Sciatic nerve (tissue), 2 donors: ENCODE measurements at regions not wholly inside any gene's neighbourhood (a gene's known extent, or its start where the extent isn't known, plus 50 kb on each side); places are given as distances from the start of the nearest gene placed in this dataset.
A peak's percentile ranks its signal among the peaks of the same experiment; 100 is the strongest.
"Not testable (repeated sequence)": the region's sequence is repeated elsewhere in the genome, so short reads cannot be mapped to it uniquely, and the experiment has no call there.

Source experiments
- ATAC-seq: fragments of 200-7000 bp; cut with Tn5 transposase; one replicate; pipeline ENCODE4 v1.9.1; 2020; ENCODE audit warnings: mild to moderate bottlenecking, moderate library complexity
- DNase-seq: peaks from one replicate; pipeline ENCODE4 v3.0.0-alpha.2; 2020; ENCODE audit warnings: low spot score
- intact Hi-C: fragments of 100-400 bp; cut with DNase I; formaldehyde crosslinking; loops from one replicate; pipeline ENCODE4 v1.14.2; 2022
- donor health status: DM: no; HTN: no; CAD: no.
- donor health status: DM: no; HTN: no; CAD: no.

DNA sequence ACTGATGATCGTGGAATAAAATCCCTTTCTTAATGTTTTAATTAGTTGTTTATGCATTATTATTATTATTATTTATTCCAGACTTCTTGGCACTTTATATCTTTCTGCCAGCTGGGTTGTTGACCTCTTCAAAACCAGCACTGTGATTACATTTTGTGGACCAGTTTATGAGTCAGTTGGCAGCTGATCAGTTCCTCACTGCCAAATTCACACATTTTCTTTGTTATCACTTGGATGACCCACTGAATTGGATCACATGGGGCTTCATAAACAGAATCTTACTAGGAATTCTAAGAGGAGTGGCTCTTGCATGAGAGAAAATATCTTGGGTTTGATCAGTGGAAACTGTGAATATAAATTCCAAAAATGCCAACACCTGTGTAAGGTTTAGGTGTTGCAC lies 321.8 kb upstream of the SPRED2 start:
- DNase-seq (no peak), ATAC-seq (peak; percentile 32)
- intact Hi-C loops = no loop called here

DNA sequence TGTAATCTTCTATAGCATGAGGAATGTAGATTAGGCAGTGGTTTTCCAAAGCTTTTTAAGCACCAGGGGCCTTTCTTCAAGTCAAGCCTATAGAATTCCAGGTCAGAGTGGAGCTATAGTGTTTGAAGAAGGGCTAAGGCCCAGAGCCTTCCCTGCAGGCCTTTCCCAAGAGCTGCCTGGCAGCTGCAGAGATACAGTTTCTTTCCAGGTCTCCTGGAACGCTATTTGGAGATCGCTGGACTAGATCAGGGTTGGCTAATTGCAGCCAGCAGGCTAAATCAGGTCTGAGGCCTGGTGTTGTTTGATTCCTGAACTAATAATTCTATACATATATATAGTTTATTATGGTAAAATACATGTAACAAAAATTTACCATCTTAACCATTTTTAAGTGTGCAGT lies 319.0 kb upstream of the SPRED2 start:
- DNase-seq (no peak), ATAC-seq (no peak)
- intact Hi-C loops = no loop called here

DNA sequence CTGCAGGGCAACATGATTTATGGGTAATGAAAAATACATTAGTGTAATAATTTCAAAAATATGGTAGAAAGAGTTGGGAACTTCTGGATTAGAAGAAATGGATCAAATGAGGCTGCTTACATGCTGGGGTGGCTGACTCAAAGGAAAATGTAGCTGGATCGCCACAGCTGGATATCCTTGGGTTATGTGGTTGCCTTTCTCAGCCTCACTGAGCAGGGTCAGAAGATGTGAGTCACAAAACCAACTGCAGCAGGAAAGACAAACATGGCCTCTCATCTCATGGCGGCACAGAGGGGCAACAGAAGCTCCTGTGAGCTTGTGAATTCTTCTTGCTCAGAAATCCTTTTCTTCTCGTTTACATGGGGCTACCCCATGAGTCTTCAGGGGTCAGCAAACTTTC lies 317.1 kb upstream of the SPRED2 start:
- no peak for ATAC-seq
- intact Hi-C loops = no loop called here
- DNase-seq = no peak

DNA sequence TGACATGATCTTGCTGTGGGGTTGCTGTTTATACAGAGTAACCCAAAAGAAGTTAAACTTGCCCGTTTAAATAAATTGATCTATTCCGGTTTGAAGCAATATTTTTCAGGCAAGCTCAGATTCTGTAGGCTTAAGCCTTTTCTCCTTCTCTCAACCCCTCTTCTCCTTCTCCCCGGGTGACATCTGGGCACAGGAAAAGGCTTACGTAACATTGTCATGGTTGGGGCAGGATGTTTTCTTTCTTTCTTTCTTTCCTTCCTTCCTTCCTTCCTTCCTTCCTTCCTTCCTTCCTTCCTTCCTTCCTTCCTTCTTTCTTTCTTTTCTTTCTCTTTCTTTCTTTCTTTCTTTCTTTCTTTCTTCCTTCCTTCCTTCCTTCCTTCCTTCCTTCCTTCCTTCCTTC lies 315.5 kb upstream of the SPRED2 start:
- ATAC-seq, intact Hi-C loops, DNase-seq: not testable (repeated sequence)

DNA sequence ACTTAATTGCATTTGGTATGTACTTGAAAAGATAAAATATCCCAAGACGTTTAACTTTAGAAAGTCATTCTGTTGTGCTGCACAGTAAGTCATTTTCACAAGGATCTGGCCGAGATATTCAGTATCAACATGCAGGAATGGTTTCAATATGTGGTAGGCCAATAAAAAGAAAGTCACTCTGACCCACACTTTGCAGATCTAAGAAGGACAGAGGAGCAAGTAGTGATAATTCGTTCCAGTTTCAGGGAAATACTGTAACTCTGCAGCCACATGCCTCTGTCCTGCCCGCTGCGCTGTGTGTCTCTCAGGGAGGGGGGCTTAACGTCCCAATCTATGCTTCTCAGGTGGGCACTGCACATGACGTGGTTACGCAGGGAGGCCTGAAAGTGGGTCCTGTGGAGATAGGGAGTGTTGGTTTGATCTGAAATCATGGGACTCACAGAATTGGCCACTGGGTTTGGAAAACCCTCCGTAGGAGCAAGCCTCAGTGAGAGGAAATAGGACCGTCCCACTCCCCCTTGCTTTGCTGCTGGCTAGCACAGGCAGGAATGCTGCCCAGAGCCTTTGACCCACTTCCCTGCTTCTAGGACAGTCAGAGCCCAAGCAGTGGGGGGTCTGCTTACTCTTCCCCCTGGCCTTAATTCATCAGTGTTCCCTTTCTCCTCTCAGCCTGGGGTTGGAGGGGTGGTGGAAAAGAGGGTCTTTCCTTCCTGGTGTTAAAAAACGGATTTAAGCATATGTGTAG lies 314.7 kb upstream of the SPRED2 start:
- ATAC-seq = peak; percentile 92
- intact Hi-C loops = no loop called here
- no peak for DNase-seq

DNA sequence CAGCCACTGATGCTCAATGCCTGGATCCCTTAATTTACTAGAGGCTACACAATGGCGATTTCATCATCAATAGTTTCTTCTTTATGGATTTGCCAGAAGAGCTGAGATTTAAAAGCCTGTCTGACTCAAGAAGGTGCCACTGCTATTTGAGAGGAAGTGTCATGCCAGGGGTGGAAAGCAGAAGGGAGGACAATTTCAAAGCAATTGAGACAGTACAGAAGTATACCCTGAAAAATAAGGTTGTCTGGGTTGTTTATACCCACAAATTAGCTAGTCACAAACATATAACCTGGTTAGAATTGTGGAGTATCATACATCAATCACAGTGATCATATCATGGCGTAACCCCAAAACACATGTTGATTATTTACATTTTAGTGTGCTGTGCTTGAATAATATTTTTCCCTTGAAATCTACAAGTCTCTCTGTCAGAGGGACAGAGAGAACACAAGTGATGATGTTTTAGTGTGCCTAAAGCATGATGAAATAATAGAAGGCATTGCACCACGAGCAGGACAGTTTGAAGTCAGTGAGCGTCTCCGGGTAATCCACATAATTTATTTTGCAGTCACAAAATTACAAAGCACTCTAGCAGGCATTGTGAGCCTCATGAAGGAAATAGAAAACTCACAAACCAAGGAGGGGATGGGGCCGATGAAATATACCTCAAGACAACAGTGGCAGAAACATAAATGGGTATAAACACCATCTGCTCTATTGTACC lies 312.2 kb upstream of the SPRED2 start:
- intact Hi-C loops = no loop called here
- ATAC-seq (no peak), DNase-seq (no peak)

DNA sequence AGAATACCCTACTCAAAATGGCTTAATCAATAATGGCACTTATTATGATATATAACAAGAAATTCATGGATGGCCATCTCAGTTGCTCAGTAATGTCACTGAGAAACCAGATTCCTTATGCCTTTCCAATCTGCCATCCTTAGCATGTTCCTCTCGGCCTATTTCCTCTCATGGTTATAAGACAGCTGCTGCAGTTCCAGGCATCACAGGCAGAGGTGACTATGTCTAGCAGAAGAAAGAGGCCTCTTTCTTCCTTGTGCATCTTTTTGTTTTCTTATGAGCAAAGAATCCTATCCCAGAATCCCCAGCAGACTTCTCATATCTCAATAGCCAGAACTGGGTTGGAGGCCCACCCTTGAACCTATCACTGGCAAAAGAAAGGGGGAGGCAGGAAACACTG lies 310.6 kb upstream of the SPRED2 start:
- intact Hi-C loops = no loop called here

DNA sequence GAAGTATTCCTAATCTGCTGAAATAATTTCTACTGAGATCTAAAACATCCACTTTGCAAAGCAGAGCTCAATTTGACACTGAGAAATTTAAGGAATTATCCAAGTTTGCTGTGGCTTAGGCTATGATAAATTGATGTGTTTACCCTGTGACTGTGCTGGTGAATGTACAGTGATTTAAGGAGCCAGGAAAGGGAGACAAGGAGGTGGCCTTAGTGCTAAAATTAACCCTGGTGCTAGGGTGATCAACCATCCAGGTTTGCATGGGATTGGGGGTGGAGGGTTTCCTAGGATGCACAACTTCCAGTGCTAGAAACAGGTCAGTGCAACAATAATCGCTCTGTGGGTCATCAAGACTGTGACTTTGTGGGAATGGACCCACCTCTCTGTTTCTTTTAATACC lies 307.5 kb upstream of the SPRED2 start:
- intact Hi-C loops = loop anchor here (5.0 kb wide), 1 partner anchor 657 kb away; no protein-coding TSS in a partner anchor
- ATAC-seq (no peak), DNase-seq (no peak)

More for the DNA sequence above, 310.6 kb upstream of the SPRED2 start:
- DNase-seq (no peak), ATAC-seq (no peak)

DNA sequence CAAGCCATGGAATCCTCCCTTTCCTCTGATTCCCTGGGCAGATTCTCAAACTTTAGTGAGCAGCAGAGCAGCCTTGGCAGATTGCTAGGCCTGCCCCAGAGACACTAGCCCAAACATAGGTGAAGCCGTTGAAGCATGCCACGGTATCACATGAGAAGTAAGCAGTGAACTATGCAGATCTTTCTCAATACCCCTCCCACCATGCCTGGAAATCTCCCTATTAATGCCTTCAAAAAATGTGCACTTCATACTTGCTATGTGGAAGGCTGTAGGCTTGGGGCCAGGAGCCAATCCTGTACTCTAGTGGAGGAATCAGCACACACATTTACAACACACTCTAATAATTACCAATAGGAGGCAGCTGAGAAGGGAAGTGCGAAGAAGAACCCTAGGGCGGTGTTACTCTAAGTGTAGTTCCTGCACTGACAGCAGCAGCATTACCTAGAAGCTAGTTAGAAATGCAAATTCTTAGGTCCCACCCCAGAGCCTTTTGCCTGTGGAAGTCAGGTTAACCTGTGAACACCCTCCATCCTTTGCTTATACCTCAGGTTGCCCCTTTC lies 305.1 kb upstream of the SPRED2 start:
- intact Hi-C loops = loop anchor here (5.0 kb wide), 1 partner anchor 660 kb away; no protein-coding TSS in a partner anchor
- DNase-seq = no peak
- no peak for ATAC-seq

DNA sequence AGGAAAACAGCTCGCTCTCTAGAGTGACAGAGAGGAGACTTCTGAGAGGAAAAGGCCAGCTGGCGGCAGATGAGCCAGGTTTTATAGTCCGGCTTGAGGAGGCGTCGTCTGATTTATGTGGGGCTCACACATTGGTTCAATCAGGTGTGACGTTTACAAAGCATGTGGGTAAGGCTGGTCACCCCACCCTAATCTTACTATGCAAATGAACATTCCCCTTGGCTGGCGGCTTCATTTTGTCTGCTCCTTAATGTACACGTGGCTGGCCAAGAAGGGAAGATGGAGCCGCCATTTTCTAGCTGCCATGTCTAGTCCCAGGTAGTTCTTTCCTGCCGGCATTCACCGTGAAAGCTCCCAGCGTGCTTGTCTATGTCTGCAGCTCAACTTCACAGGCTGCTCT lies 299.1 kb upstream of the SPRED2 start:
- ATAC-seq (no peak), DNase-seq (no peak)
- intact Hi-C loops = no loop called here

DNA sequence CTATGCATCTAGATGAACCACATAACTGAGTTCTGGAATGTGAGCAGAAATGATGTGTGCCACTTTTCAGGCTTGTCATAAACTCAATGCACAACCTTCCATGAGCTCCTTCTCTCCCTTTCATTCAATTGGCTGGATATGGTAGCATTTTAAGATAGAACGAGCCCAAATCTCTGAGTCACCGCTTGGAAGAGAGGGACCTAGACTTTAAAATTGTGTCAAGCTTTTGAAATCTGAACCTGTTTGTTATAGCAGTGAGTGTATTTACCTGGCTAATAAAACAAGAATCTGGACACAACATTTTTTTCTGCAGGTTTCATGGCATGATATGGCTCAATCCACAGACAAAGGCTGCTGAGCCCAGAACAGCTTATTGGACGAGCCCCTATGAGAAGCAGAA lies 297.8 kb upstream of the SPRED2 start:
- ATAC-seq (no peak), DNase-seq (no peak)
- intact Hi-C loops = no loop called here

DNA sequence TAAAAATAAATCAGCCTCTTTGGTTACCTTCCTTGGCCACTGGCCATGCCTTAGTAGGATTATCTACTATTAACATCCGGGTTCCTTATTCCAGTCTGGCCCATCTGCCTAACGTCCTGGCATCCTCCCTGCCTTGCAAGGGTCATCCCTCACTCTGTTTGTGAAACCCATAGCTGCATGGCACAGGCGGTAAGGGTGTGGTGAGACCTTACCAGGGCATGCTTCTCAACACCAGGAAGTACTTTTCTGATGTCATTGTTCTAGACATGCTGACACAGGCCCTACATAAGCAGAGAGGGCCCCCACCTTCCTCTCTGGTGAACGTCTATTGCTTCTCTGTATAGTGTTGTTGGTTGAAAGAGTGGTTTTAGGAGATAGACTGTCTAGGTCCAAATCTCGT lies 296.8 kb upstream of the SPRED2 start:
- ATAC-seq (no peak), DNase-seq (no peak)
- intact Hi-C loops = no loop called here

DNA sequence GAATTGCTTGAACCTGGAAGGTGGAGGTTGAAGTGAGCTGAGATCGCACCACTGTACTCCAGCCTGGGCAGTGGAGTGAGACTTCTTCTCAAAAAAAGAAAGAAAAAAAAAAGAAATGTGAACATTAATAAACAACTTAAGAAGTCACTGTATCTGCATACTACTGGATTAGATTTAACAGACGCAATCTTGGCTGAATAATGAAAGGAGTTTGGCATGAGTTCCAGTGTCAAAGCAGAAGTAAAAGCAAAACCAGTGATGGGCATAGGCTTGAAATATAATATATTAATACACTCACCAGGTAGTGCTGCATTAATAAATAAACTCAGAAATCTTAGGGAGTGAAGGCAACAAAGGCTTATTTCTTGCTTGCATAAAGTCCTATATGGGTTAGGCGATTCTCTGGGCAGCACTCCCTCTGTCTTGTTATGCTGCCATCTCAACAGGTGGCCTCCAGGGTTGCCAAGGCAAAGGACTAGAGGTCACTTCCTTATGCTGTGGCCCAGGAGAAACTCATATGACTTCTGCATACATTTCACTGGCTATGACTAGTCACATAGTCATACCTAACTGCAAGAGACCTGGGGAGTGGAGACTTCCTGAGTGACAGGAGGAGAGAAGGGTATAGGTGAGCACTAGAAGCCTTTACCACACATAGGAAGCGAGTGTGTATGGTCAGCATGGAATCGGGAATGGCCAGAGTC lies 296.2 kb upstream of the SPRED2 start:
- DNase-seq (no peak), ATAC-seq (no peak)
- intact Hi-C loops = no loop called here

DNA sequence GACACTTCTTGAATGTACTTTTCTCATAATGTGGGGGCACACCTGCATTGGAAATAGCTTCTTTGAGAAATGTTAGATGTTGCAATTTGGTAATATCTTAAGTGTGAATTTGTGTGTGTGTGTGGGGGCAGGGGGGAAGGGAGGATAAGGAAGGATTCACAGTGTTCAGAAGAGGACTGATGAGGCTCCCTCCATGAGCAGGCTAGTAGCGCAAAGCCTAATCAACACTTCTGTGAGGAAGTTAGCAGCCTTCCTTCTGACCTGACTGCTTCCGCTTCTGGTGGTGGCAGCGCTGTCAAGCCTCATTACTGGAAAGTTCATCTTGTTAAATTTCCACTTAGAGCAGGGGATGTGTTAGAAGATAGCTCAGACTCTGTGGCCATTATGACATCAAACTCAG lies 295.4 kb upstream of the SPRED2 start:
- intact Hi-C loops = no loop called here
- ATAC-seq (no peak), DNase-seq (no peak)

DNA sequence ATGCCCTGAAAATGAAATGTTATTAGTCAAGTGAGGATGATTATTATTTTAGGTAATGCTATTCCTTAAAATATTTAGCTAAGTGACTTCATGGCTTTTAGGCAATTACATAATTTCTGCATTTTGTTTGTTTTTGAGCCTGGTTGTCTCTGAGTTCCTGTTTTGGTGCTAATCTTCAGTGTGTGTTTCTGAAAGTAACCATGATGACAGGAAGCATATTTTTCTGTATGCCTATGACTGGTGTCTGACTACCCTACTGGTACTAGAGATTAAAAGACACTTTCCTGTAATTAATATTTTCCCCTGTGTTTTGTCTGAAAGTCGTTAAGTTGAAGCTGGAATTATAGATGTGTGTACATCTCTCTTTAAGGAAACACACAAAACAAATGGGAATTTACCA lies 295.0 kb upstream of the SPRED2 start:
- intact Hi-C loops = no loop called here
- no peak for ATAC-seq

DNA sequence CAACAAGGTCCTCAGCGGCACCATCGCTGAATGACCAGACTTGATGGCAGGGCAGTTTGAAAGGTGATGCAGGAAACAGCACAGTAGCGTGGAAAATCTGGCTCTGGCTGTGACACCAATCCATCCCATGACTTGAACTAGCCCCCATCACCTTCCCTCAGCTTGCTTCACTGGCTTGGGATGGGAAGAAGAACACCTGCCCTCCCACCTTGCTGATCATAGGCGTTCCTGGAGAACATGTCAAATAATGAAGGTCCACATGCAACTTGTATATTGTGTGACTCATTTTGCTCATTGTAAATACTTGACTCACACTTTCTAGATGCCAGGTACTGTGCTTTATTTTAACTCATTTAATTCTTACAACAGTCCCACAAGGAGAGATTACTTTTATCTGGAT lies 292.4 kb upstream of the SPRED2 start:
- ATAC-seq = no peak
- intact Hi-C loops = no loop called here
- DNase-seq = no peak

More for the DNA sequence above, 295.0 kb upstream of the SPRED2 start:
- DNase-seq = no peak

DNA sequence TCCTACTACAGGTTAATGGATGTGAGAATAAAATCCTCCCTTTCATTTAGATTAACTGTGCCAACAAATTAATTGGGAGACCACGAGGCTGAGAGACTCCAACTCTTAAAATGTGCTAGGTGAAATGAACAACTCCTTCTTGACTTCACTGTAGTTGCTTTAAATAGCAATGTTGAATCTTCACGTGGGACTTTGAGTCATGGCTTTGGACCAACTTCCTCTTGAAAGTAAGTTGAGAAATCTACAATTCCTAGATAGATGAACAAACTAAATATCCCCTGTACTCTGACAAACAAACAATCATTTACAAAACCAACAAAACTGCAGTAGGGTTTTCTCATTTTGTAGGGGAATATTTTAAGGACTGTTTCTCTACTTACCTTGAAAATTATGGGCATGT lies 291.9 kb upstream of the SPRED2 start:
- no peak for ATAC-seq
- DNase-seq = no peak
- intact Hi-C loops = no loop called here

DNA sequence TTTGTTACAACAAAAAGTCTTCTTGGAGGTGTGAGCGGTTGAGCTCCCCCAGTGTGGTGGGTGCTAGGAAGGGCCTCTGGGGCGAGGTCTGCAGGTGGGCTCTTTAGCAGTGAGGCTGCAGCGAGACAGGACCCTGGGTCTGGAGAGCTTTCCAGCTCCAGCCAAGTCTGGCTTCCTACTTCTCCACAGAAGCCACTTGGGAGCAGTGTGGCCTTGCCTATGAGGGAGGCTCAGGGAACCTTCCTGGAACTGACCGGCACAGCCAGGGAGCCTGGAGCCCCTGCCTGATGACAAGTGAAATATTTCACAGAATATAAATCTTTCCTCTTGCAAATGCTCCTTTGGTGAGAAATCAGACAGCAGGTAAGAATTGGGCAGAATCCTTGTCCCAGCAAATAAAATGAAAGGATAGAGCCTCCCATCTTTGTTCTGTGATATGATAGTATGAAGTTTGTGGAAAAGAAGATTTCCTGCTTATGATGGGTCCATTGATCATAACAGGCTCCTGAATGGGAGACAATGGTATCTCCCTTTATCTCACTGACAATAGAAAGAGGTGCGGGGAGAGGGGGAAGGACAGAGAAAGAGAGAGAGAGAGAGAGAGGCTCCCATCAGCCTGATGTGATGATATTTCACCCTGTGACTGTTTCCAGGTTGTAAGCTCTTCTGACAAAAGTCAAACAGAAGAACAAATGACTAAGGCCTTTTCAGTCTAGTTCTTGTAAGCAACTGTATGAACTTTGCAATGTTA lies 289.8 kb upstream of the SPRED2 start:
- intact Hi-C loops = no loop called here
- DNase-seq (peak; percentile 63), ATAC-seq (peak; percentile 90)

DNA sequence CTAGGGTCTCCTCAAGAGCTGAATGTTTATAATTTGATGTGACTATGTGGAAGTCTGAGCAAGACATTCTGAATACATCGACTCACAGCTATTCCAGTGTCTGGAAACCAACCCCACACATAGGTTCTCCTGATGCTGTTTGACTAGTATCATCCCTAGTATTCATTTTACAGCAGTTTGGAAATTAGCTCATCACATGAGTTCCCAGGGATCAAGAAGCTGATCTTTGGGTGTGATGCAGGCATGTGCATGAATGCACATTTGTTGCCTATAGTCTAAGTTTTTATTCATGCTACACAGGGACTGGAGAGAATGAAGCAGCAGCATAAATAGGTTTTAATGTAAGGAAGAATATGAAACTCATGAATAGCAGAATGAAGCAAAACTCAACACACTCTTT lies 284.3 kb upstream of the SPRED2 start:
- DNase-seq (no peak), ATAC-seq (no peak)
- intact Hi-C loops = no loop called here
